ENCODE measurements at regions not wholly inside any gene's neighbourhood (a gene's known extent, or its start where the extent isn't known, plus 50 kb on each side); places are given as distances from the start of the nearest gene placed in this dataset.

DNA sequence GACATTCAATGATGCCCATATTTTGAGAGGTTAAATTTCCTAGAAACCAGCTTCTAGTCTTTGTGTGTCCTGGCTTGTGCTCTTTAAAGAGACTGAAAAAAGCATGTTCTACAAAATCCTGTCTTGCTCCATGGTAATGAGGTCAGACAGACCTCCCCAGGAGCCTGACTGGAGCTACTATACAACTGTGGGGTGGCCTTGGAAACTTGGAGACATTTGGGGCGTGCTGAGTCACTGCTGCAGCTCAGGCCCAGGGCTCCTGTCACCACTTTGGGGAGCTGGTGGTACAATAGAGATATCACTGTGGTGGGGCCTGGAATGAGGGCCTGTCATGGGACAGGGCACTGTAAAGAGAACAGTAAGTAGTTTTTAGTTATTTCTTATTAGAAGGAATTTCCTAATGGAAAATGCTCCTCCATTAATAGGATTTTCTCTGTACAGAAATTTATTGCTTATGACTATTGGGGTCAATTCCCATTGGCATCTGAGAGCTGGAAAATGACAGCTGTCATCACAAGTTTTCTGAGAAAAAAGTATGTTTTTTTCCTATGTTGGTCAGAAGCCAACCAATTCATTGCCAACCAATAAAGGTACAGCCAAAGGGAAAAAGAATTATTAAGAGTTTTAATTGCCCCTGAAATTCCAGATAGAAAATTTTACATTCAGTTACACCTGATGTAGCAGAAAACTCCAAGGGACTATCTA, 207.4 kb upstream of the JADE1 start:
- no peak for DNase-seq (ENCODE audit: low spot score)

DNA sequence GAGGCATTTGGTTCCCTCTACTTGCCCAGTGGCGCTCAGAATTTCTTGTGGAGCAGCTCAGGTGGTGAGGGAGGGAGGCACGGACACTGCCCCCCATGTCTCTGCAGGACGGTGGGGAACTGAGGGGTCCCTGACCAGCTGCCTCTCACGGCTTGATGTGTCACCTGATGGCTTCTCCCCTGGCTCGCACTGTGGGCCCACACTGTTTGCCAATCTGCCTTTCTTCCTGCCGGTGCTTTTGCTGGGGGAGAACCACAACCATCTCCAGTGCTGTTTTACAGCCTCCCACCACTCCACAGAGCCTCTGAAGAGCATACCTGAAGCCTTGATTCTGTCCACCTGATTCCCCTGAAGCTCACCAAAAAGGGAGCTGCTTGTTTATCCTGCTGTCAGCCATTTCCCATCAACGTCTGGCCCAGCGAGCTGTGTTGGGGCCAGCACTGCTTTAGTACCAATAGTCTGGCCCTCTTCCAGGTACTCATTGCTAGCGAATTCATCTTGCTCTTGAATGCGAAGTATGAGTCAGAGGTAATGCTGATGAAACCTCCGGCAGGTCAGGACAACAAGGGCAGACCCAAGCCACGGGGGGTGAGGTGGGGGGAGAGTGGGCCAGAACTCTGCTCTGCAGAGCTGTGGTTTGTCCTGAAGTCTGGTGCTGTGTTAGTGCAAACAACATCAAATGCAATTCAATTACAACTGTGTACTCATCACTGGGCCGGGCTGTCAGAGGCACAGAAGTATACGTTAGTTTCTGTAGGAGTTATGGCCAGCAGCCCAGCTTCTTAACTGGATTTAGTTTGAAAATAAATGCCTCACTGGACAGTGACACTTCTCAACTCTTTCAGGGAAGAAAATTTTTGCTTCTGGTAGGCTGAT, 208.3 kb upstream of the JADE1 start:
- DNase-seq (ENCODE audit: low spot score): peak; percentile 79

DNA sequence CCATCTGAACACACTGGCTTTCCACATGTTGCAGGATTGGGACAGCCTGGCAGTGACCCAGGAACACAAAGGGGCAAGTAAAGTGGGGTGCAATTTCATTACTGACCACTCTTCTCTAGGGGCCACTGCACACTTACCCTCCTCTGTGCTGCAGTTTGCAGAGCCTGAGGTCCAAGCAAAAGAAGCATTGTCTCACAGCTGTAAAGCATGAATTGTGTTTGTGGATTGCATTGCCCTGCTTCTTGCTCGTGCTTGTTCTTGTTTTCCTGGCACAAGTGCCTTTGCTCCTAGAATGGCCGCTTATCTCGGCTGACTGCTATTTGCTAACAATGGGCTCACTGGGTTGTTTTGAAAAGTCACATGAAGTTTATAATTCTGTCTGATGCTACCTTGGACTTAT, 209.1 kb upstream of the JADE1 start:
- no peak for DNase-seq (ENCODE audit: low spot score)

DNA sequence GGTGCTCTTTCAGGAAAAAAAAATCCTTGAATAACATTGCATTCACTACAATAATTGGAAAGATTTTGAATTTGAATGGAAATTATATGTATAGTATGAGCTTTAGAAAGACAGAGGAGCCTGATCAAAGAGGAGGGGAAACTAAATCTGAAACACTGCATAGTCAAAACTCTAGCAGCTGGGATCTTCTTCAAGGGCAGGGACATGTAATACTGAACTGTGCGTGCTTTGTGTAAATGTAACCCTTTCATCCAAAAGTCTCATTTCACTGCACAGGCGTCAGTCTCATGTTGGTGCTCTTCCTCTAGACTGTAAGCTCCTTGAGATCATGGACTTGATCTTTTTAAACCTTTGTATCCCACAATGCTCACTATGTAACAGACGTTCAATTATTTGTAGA, 212.0 kb upstream of the JADE1 start:
- no peak for DNase-seq (ENCODE audit: low spot score)

DNA sequence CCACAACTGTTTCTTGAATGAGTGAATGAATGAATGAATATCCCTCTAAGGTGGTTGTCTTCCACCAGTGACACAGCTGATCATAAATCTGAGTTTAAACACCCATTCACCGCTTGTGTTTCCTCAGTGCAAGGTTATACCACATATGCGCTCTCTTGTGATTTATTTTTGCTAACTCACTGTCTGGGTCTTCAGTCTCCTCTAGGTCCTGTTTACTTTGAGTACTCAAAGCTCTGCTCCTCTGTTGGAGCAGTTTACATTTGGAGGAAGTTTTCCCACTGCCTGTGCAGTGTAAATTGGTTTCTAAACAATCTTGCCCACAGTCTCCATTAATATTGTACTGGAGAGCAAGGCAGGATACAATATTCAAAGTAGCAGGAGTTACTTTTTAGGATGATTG, 212.6 kb upstream of the JADE1 start:
- no peak for DNase-seq (ENCODE audit: low spot score)

DNA sequence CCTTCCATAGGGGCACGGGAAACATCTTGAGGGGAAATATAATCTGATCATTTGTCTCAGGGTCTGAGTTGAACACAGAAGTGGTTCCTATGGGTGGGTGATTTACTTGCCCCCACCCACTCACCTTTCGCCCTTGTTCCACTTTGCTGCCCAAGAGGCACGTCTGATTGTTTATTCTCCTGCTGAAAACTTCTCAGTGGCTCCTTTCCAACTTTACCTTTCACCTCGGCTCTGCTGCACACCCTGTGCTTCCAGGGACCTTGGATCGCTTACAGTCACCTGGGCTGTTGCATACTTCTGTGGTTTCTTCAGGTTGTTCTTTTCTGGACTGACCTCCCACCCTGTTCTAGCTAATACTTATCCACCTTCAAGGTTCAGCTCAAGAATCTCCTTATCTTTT, 213.4 kb upstream of the JADE1 start:
- no peak for DNase-seq (ENCODE audit: low spot score)

DNA sequence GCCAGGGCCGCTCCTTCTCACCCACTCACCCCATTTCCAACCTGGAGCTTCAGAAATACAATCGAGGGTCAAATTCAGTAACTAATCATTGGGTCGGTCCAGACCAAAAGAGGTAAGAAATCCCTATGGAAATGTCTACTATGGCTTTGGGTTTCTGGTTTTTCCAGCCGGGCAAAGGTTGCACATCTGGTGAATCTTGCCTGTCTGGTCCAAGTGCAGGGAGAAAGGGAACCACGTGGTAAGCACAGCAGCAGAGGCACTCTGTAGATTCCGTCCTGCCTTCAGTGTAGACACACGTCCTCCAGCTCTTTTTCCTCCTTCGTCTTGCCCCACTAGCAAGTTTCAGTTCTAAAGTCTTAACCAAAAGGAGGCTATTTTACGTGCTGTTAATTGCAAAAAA, 218.0 kb upstream of the JADE1 start:
- no peak for DNase-seq (ENCODE audit: low spot score)

DNA sequence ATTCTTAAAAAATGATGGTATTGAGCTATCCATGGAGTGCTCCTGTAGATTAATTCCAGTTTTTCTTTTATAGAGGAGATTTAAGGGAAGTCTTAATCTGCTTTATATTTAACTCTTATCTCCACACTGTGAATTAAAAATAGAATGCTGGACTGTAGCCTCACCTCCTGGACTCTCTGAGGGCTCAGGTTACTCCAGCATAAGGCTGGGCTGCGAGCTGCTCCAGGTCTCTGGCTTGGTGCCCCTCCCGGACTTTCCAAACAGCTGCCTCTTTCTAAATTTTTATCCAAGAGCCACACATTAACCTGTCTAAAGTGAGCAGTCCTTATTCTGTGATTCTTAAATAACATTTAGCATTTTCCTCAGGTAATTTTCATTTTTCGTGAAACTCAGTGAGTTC, 218.7 kb upstream of the JADE1 start:
- no peak for DNase-seq (ENCODE audit: low spot score)

DNA sequence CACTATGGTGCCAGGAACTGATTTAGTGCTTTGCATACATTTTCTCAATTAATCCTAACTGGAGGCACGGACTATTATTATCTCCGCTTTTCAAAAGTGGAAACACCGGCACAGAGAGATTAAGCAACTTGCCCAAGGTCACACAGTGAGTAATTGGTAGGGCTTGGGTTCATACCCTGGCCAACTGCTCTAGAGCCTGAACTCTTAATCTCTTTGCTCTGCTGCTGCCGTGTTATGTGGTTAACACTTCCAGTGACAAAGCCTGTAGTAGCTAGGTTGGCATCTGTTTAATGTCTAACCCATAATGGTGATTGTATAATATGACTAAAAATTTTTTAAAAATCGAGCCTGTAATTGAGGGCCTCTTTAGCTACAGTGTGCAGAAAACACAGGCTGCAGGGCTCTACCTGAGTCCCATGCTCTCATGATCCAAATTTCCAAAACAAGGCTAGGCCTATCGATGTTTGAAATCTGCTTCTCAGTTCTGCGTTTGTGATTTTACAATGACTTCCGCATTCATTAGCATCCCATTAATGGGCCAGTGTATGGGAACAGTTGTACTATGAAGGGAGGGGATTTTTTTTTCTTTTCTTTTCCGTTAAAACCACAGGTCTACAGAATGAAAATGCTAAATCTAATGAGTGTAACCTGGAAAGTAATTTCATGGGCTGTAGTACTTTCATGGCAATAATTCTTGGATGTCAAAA, 219.3 kb upstream of the JADE1 start:
- no peak for DNase-seq (ENCODE audit: low spot score)

DNA sequence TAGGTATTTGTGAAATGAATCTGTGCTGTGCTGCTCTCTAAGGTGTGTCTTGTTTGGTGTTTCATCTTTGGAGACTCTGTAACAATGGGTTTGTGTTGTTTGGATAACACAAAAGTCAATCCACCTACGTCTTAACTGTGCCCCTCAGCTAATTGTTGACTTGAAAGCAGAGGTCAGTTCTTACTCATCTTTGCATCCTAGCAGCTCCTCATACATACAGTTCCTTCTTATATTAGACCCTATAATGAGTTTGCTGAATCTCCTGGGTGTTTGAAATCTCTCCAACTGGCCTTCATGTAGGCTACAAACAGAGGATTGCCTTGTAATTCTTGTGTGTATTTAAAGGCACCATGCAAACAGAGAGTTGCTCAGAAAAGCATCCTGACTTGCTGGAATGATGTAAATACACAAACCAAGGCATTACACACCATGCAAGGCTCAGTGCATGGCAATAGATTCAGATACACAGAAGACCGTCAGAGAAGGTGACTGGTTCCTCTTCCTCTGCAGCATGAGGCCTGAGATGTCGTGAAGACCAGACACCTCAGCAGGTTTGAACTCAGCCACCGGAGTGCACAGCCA, 220.0 kb upstream of the JADE1 start:
- DNase-seq (ENCODE audit: low spot score): no peak

DNA sequence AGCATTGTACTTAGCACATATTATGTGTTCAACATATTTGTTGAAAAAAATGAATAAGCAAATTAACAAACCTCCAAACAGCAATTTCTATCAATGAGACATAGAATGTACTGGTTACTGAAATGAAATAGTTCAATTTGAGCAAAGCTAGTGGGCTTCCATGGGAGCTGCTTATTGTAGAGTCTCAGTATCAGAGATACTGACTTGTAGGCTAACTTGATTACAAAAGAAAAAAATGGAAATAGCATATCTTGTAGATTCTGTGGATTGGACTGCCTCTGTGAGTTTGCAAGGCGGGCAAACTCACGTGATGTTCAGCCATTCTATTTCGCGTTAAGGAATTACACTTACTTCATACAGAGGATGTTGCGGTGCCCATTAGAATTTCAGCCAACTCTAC, 222.1 kb upstream of the JADE1 start:
- no peak for DNase-seq (ENCODE audit: low spot score)

DNA sequence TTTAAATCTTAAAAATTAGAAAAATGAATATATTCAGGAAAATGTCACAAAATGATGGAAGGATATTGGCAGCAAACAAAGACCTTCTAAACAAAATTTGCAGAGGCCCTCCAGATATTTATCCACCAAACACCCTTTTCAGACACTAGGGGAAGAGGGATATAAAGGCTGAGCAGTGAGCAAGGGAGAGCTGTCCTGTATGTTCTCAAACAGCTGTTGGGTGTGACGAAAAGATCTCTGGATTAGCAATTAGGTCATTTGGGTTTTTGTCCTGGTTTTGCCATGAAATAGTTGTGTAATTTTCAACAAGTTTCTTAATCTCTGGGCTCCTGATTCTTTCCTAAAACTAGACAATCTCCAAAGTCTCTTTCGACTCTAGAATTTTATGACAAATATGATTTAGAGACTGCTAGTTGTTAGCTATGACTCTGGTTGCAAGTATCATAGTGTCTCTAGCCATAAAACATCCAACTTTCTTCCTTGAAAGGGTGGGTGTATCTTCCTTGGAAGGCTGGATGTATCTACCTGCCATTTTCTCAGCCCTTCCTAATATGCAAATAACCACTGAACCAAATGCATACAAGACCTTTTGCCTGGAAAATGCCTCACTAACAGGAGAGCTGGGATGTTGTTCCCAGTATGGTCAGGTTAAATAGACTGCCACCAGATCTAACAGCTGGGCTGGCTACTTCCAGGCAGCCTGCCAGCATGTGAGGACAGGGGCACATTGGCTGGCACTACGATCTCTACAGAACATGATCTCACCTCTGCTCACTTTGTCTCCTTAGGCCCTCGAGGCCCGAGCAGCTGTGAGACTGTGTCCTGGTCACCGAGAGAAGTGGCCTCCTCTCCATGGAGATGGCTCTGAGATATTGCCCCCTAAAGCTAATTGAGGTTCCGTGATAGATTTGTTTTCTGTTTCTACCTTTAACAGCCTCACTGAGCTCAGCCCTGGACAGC, 225.5 kb upstream of the JADE1 start:
- no peak for DNase-seq (ENCODE audit: low spot score)

DNA sequence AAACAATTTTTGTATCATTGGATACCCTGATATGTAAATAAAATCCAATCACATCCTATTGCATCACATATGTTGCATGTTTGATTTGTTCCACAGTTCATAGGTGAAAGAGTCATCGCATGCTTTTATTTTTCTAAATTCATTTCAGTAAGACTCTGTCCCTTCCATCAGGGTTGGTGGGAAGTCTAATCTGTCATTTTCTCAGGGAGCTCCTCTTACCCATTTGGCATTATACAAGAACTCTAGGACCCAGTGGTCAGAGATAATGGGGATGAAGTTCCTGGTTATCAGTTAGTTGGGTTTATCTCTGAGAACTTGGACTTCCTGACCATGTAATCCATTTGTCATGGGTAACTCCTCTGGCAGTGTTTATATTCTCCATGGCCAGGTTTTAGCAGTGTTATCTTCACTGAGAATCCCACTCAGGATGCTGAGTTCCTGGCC, 227.1 kb upstream of the JADE1 start:
- DNase-seq (ENCODE audit: low spot score): no peak

DNA sequence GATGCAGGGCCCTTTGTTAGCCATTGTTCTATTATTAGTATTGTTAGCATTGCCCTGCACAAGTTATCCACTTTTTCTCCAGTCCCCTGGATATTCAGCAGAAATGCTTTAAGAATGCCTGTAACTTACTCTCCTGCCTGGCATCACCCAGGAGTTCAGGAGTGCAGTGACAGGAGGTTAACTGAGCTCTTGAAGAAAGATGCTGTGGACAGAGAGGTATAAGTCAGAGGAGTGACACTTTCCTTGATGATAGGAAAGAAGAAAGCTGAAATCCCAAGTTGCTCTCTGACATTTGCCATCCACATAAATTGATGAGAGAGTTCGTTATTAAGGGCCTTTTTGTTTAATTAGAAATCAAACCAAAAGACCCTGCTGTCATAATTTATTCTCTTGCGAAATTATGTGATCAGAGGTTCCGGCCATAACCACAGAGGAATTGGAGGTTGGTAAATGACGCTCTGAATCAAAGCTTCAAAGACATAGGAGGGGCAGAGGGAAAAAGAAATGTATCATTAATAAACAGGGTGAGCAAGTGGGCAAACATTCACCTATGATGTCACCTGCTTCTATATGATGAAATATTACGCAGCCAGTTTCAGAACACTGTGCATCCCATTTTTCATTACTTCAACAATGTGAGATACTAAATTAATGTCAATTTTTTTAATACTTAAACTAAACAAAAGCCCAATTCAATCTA, 230.2 kb upstream of the JADE1 start:
- DNase-seq (ENCODE audit: low spot score): no peak

DNA sequence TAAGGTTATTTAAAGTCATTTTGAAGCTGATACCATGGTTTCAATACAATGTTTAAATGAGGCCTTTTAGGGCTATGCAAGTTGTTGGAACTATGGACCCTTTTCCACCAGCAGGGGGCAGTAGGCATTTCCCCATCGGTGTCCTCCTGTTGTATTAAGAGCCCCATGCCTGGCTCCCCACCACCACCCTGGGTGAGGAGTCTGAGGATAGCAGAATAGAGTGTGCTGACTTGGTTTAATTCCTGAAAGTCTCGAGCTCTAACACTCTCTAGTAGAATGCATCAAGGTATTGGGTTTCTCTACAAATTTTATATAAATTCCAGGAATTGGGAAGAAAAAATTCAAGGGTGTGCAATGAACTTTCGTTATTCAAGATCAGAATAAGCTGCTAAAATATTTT, 234.8 kb upstream of the JADE1 start:
- DNase-seq (ENCODE audit: low spot score): peak; percentile 29

DNA sequence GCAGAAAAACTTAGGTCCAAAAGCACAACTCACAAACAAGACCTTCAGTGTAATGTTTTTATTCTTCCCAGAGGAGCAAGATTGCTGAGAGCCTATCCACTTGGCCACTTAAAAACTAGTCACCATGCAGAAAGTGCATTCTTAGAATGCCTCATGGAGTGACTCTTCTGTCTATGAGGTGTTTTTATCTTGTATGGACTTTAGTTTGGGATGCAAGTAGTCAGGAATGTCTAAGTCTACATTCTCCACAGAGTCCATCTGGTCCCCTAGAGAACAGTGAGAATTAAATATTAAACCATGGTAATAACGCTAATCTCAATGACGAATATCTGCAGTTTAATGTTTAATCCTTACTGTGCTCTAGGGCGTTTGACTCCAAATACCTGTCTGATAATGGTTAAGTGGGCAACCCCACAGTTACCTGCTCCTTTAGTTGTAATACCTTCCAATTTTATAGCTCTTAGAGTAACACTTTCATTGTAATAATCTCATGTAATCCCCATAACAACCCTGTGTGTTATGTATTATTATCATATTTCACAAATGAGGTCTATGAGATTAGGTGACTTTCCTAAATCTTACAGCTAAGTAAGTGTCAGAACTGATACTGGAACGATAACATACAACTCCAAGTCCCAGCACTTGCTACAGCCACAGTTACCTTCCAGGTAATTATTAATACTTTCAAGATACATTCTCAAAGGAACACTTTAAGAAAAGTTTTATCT, 235.6 kb upstream of the JADE1 start:
- DNase-seq (ENCODE audit: low spot score): peak; percentile 55

DNA sequence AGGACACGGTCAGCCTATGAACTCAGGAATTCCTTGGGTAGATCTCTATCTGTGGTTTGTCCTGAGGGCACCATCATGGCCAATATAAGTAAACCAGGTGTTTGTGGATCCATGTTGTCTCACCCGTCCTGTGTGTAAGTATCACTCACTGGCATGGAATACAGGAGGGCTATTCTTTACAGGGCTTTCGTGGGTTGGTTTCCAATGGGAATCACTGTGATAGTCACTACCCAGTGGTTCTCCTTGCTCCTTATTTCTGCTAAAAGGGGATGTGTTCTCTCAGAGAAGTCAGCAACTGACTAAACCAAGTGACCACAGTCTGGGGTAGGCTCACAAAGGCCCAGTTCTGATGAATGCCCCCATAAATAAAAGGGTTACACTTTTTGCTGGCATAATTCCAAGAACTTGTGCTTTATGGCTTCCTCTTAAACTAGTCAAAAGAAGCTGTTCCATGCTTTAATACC, 236.7 kb upstream of the JADE1 start:
- DNase-seq (ENCODE audit: low spot score): no peak

DNA sequence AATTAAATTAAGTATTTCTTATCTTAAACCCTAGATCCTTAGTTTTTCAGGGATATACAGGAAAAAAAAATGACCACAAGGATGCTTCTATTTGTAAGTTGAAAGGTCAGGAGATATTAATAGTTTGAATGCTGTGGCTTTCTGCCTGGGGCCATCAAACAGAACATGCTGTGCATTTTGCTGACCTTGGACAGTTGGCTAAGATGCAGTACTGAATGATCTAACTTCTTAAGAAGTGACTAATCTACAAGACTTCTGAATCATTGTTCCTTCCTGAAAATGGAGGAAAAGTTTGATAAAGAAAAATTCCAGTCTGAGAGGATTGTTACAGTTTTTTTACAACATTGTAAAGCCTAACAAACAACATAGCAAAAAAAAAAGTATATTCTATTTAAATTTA, 237.8 kb upstream of the JADE1 start:
- DNase-seq (ENCODE audit: low spot score): peak; percentile 66

DNA sequence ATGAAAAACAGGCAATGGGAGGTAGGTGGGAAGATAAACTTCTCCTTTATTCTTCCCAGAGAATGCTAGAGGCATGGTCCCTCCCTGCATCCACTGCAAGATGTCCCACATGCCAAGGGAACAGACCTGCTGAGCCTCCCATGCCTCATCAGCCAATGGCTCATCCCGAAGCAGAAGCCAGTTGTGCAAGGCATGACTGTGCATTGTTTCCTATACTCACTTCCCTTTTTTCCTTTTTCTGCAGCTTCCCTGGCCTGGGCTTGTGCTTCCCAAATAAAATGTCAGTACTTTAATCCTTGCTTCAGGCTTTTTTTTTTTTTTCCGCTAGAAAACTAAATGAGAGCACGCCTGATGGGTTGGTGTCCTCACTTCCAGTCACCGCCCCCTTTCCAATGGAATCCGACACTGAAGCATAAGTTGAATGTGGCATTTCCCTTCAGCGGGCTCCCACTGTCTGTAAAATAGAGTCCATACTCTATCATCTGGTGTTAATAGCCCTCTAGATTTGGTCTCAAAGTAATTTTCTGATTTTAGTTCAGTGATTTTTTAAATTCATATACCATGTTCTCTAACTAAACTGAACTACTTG, 239.0 kb upstream of the JADE1 start:
- peak; percentile 21 for DNase-seq (ENCODE audit: low spot score)

DNA sequence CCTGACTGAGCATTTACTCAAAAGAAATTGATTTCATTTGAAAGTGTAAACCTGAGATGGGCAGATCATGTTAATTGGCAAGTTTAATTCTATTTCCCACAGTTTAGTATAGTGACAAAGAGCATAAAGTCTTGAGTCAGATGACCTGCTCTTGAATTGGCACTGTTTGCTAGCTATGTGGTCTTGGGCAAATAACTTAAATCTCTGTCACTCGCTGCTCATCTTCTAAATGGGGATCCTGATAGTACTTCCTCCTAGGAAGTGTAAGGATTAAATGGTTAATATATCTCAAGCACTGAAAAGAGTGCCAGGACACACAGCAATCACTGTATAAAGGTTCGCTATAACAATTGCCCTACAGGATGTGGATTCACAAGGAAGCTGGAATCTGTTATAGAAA, 242.8 kb upstream of the JADE1 start:
- no peak for DNase-seq (ENCODE audit: low spot score)

All from AG08396 (cell line).